ENCODE measurements at regions not wholly inside any gene's neighbourhood (a gene's known extent, or its start where the extent isn't known, plus 50 kb on each side); places are given as distances from the start of the nearest gene placed in this dataset.
A peak's percentile ranks its signal among the peaks of the same experiment; 100 is the strongest.
"Not testable (repeated sequence)": the region's sequence is repeated elsewhere in the genome, so short reads cannot be mapped to it uniquely, and the experiment has no call there.

- DNase-seq: peak; percentile 14
Observed at GRCh38 chr6:78676069-78677007, 191.0 kb upstream of the IRAK1BP1 start.

GRCh38 chr6:78688668-78689067, 178.7 kb upstream of the IRAK1BP1 start:
- DNase-seq: no peak

- no peak for DNase-seq
Observed at GRCh38 chr6:78693835-78694234, 173.5 kb upstream of the IRAK1BP1 start.

DNA sequence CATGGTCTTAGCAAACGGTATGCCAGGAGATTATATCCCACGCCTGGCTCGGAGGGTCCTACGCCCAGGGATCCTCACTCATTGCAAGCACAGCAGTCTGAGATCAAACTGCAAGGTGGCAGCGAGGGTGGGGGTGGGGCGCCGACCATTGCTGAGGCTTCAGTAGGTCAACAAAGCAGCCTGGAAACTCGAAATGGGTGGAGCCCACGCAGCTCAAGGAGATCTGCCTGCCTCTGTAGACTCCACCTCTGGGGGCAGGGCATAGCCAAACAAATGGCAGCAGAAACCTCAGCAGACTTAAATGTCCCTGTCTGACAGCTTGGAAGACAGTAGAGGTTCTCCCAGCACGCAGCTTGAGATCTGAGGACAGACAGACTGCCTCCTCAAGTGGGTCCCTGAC, 172.7 kb upstream of the IRAK1BP1 start:
- DNase-seq: not testable (repeated sequence)

- DNase-seq: no peak
Observed at GRCh38 chr6:78700991-78701390, 166.4 kb upstream of the IRAK1BP1 start.

DNA sequence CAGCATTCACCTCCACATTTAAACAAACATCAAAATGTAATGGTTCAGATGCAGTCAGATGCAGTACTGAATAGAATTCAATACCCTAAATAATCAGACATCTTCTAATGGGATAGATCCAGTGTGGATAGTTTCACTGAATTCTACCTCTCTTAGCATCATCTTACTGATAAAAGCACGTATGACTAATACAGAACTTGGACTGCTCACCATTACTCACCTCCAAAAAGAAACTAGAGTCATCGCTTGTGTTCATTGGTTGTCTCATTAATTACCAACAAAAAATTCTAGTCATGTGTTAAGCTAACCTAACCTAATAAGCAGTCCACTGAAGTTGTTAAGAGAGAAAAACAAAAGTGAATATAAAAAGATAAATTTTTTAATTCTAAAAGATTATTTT, 165.9 kb upstream of the IRAK1BP1 start:
- no peak for DNase-seq

DNA sequence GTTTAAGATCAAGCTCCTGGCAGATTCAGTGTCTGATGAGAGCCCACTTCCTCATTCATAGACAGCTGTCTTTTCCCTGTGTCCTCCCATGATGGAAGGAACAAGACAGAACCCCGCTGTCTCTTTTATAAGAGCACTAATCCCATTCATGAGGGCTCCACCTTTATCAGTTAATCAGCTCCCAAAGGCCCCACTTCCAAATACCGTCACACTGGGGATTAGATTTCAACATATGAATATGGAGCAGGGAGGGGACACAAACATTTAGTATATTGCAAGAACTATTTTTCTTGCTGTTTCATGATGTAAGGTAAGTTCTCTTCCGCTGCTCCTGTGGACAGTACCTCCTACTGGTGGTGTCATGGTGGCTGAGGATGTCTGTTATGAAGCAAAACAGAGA, 158.3 kb upstream of the IRAK1BP1 start:
- no peak for DNase-seq

GRCh38 chr6:78713564-78713963, 153.8 kb upstream of the IRAK1BP1 start:
- no peak for DNase-seq

DNA sequence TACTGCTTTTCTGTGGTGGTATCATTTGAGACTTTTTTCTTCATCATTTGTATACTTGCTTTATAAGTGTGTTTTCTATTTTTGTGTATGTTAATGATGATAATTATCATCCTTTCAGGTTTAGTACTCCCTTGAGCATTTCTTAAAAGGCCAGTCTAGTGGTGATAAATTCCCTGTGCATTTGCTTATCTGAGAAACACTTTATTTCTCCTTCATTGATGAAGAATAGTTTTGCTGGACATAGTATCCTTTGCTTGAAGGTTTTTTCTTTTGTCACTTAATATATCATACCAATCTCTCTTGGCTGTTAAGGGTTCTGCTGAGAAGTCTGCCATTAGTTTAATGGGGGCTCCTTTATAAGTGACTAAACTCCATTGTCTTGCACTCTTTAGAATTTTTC, 123.2 kb upstream of the IRAK1BP1 start:
- no peak for DNase-seq

DNA sequence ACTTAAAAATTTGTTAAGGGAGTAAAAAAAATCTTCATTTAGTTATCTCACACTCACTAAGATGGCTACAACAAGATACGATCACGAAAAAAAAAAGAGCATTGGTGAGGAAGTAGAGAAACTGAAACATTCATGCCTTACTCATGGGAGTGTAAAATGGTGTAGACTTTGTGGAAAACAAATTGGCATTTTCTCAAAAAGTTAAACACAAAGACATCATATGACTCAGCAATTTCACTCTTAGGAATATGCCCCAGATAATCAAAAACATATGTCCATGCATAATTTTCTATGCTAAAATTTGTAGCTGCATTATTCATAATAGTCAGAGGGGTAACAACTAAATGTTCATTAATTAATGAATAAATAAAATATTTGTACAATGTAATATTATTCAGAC, 120.9 kb upstream of the IRAK1BP1 start:
- DNase-seq: no peak

GRCh38 chr6:78749326-78749725, 118.0 kb upstream of the IRAK1BP1 start:
- DNase-seq: no peak

DNA sequence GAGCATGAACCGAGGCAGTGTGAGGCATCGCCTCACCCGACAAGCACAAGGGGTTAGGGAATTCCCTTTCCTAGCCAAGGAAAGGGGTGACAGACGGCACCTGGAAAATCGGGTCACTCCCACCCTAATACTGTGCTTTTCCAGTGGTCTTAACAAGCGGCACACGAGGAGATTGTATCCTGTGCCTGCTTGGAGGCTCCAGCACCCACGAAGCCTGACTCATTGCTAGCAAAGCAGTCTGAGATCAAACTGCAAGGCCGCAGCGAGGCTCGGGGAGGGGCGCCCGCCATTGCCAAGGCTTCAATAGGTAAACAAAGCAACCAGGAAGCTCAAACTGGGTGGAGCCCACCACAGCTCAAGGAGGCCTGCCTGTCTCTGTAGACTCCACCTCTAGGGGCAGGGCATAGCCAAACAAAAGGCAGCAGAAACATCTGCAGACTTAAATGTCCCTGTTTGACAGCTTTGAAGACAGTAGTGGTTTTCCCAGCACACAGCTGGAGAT, 109.0 kb upstream of the IRAK1BP1 start:
- not testable (repeated sequence) for DNase-seq

GRCh38 chr6:78768271-78768670, 99.1 kb upstream of the IRAK1BP1 start:
- DNase-seq: no peak

DNA sequence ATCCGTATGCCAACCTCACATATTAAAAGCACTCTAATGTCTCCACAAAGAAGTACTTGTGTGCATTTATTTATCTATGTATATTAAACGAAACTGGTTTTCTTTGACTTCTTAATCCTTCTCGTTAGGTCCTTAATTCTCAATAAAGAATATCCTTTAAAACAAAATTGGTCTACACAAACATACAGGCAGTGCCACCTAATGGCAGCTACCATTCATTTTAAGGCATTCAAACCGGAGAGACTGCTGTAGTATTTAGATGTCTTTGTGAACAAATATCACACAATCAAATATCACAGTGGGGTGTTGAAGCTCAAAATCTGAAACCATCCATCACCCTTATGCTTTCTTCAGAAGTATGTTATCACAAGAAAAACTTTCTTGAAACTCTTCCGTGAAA, 96.6 kb upstream of the IRAK1BP1 start:
- no peak for DNase-seq

GRCh38 chr6:78771586-78771985, 95.8 kb upstream of the IRAK1BP1 start:
- DNase-seq: no peak

- no peak for DNase-seq
Observed at GRCh38 chr6:78781001-78781400, 86.3 kb upstream of the IRAK1BP1 start.

GRCh38 chr6:78783366-78783765, 84.0 kb upstream of the IRAK1BP1 start:
- not testable (repeated sequence) for DNase-seq

GRCh38 chr6:78797270-78797669, 70.1 kb upstream of the IRAK1BP1 start:
- no peak for DNase-seq

DNA sequence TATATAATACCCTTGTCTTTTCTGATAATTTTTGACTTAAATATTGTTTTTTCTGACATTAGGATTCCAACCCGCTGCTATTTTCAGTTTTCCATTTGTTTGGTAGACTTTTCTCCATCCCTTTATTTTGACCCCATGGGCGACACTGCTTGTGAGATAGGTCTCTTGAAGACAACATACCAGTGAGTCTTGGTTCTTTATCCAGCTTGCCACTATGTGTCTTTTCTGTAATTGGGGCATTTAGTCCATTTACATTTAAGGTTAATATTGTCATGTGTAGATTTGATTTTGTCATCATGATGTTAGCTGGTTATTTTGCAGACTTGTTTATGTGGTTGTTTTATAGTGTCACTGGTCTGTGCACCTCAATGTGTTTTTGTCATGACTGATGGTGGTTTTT, 67.7 kb upstream of the IRAK1BP1 start:
- DNase-seq: no peak

- not testable (repeated sequence) for DNase-seq
Observed at GRCh38 chr6:78806792-78807191, 60.6 kb upstream of the IRAK1BP1 start.

- DNase-seq: not testable (repeated sequence)
Observed at GRCh38 chr6:78807655-78808355, 59.5 kb upstream of the IRAK1BP1 start.

DNA sequence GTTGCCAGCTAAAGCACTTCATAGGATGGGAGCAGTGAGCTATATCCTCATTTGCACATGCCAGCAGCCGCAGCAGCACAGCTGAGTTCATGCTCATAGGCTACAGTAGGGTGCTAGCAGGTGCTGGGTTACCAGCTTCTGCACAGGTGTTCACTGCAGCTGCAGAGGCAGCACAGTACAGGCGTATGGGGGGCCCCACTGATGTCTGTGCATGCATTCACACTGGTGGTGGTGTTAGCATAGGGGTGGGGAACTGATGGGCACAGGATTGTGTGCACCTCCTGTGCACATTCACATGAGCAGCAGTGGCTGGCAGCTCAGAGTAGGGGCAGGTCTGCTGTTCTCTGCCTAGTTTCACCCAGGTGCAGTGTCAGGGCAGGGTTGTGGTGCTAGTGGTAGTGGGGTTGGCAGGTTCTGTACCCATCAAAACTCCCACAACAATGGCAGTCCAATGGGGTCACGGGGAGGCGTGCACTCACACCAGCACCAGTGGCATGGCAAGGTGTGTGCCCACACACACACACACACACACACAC, 58.9 kb upstream of the IRAK1BP1 start:
- DNase-seq: no peak

DNA sequence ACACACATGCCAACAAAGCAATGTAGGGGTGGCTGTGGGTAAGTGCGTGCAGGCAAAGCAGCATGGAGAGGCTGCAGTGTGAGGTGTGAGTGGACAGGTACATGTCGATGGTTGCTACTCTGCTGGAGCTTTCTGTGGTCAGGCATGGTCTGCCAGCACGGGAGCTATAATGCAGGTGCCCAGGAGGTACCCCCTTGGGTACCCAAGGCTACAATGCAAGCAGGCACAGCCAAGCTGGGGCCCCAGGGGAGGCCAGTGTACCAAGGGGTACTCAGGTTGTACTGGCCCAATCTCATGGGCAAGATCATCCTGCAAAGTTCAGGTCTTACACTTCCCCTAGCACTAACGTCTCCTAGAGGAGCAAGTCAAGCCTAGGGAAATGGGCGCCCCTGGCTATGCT, 58.4 kb upstream of the IRAK1BP1 start:
- no peak for DNase-seq

DNA sequence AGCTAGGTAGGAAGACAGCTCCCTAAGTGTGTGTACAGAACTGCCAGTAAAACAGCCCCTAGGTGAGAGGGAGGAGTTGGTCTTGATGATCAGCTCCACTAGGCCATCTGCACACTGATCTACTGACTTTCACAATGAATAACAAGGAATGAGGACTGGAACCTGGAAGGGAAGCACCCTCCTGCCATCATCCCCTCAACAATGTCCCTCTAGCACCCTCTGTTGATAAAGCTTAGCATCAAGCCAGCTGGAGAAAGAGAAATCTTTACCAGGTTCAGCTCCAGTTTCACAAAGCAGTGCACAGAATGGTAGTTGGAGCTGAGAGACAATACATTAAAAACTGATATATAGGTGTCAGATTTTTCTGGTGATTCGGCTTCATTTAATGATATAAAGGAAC, 57.2 kb upstream of the IRAK1BP1 start:
- no peak for DNase-seq
